ENCODE measurements at regions not wholly inside any gene's neighbourhood (a gene's known extent, or its start where the extent isn't known, plus 50 kb on each side); places are given as distances from the start of the nearest gene placed in this dataset.

DNA sequence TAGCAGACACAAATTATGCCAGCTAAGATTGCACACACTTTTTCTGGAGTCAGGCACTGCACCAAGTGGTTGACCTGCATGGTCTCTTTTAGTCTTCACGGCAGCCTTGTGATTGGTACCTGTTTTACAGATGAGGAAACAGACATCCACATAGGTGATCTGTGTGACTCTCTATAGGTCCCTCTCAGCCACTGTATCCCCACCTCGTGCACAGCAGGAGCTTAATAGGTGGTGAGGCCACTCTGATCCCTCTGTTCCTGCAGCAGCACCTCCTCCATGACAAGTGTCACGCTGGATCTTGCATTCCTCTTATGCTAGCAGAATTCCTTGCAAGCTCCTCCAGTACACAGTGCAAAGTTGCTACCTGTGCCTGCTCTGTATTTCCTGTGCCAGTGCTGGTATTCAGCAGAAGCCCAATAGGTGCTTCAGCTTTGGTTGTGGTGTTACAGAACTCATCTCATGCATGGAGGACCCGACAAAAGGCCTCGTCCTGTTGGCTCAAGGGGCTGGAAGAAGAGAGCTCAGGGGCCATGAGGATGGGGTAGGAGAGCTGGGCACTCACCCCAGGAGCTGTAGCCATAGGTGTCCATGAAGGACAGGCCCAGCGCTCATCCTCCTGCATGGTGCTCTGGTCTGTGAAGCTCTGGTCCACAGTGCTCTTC, 546.7 kb downstream of the PTPRU start:
- TF ChIP-seq GATA2 (IDR thresholded peaks at IDR 0.05; ENCODE audit: low read depth, low read length) = no peak
- no peak for TF ChIP-seq GATA3 (IDR thresholded peaks at IDR 0.05; ENCODE audit: low read depth, low read length)

DNA sequence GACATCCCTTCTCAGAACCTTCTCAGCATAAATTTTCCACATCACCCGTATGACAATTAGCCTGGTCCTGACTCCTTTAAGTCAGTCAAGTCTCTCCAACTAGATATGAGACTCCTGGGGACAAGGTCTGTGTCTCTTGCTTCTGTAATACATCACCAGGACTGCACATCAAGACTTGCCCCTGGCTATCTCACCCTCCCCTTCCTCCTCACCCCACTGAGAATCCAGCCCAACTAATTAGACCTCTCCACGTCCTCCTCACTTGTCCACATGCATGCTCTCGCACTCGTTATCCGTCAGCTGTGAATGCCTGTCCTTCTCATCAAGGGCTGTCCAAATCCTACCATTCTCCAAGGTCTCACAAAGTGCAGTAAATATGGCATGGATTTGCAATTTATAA, 542.8 kb downstream of the PTPRU start:
- TF ChIP-seq GATA3 (IDR thresholded peaks at IDR 0.05; ENCODE audit: low read depth, low read length) = no peak
- no peak for TF ChIP-seq GATA2 (IDR thresholded peaks at IDR 0.05; ENCODE audit: low read depth, low read length)

DNA sequence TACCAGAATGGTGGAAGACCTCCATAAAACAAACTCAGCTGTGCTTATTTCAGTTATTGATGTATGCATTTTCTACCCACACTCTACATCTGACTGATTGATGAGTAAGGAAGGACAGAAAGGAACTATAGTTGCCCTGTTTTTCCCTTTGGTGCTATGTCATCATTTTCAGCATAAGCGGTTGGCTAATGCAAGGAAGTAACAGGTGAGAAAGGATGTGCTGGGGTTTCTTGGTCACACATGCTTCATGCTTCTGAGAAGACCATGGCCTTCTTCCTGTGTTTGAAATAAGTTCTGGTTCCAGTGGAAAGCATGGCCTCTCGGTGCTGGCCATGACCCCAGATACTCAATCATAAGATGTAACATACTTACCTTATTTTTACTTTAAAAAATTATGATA, 541.2 kb downstream of the PTPRU start:
- TF ChIP-seq GATA3 (IDR thresholded peaks at IDR 0.05; ENCODE audit: low read depth, low read length) (no peak), GATA2 (IDR thresholded peaks at IDR 0.05; ENCODE audit: low read depth, low read length) (no peak)

DNA sequence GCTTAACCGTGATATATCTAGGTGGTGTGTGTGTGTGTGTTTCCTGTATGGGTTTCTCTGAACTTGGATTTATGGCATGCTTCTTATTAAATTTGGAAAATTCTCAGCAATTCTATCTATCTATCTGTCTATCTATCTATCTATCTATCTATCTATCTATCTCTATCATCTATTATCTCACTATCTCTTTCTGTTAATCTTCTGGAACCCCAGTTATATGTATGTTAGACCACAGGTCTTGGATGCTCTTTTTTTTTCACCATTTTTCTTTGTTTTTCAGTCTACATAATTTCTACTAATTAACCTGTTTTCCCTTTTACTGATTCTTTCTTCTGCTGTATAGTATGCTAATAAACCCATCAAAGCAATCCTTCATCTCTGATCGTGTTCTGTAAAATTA, 538.0 kb downstream of the PTPRU start:
- no peak for TF ChIP-seq GATA2 (IDR thresholded peaks at IDR 0.05; ENCODE audit: low read depth, low read length)

DNA sequence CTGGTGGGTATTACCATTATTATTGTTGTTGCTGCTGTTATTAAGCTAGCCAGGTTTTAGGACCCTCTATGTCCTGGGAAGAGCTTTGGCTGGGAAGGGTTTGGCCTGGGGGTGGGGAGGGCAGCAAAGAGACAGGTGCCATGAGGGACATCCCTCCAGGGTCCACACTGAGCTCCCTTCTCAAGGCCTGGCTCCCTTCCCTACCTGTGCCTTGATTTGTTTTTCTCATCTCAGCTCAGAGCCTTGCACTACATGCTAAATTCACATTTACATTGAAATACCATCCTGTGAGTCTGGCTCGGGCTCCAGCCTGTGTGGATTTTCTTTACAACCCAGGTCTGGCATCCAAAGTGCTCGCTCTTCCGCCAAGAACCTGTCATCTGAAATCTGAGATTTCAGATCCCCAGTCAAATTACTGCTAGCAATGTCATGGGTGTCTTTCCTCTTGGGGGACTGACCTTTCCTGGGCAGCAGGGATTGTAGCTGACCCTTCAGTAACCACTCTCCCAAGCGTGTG, 536.3 kb downstream of the PTPRU start:
- TF ChIP-seq GATA2 (IDR thresholded peaks at IDR 0.05; ENCODE audit: low read depth, low read length) = no peak
- no peak for TF ChIP-seq GATA3 (IDR thresholded peaks at IDR 0.05; ENCODE audit: low read depth, low read length)

DNA sequence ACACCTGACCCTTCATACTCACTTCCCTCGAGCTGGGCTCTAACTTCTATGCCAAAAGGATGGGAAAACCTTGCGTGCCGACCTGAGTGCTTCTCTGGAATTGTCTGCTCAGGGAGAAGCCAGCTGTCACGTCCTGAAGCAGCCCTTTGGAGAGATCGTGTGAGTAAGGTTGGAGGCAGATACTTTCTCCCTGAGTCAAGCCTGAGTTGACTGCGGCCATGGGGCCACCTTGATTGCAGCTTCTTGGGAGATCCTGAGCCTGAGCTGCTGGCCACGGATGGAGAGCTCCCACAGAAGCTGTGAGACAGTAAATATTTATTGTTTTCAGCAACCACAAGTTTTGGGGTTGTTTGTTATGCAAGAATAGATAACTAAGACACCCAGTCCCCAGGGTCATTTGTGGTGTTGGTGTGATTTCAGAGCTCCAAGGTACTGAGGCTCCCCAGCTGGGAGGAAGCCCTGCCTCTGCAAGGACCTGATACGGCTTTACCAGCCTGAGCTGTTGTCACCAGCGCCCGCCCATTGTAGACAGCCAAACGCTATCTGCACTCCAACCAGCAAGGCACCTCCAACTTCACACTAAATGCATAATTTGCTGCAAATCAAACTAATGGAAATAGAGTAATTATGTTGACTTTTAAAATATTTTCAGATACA, 531.6 kb downstream of the PTPRU start:
- TF ChIP-seq GATA2 (IDR thresholded peaks at IDR 0.05; ENCODE audit: low read depth, low read length) = no peak
- TF ChIP-seq GATA3 (IDR thresholded peaks at IDR 0.05; ENCODE audit: low read depth, low read length) = no peak

DNA sequence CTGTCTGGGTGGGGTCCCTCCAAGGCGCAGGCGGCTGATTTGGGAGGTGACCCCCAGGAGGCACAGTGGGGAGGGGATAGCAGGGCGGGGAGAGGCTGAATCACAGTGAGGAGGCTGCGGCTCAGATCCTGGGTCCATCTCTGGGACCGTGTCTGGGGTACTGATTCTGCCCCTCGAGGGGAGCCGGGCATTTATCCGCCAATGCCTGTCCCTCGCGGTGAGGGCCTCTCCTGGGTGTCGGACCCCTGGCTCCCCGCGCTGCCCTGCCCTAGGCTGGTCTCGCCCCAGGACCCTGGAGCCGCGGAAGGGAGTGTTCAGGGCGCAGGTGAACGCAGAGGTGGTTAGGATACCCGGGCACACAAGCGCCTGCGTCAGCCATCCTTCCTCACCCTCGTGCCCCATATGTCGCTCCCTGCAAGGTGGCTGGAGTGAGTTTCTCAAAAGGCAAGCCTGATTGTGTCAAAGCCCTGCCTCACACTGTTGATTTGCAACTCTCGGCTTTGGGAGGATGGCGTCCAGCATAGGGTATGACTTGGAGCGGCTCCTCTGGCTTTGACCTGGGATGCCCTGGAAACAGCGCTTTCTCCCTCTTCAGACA, 530.9 kb downstream of the PTPRU start:
- TF ChIP-seq GATA3 (IDR thresholded peaks at IDR 0.05; ENCODE audit: low read depth, low read length) (no peak), GATA2 (IDR thresholded peaks at IDR 0.05; ENCODE audit: low read depth, low read length) (no peak)

DNA sequence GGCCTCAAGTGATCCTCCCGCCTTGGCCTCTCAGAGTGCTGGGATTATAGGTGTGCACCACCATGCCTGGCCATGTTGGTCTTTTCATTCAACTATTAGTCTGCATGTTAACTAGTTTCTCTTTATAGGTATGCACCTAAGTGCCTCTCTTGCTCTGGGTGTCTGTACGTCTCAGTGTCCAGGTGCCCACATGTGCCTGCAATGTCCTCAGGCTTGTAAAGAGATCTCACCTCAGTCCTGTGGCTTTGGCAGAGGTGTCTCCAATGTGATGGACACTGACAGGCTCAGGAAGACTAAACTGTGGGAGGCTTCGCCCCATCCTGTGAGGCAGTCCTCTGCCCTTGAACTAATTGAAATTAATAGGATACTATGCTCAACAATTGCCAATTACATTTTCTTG, 526.3 kb downstream of the PTPRU start:
- TF ChIP-seq GATA2 (IDR thresholded peaks at IDR 0.05; ENCODE audit: low read depth, low read length) (no peak), GATA3 (IDR thresholded peaks at IDR 0.05; ENCODE audit: low read depth, low read length) (no peak)

DNA sequence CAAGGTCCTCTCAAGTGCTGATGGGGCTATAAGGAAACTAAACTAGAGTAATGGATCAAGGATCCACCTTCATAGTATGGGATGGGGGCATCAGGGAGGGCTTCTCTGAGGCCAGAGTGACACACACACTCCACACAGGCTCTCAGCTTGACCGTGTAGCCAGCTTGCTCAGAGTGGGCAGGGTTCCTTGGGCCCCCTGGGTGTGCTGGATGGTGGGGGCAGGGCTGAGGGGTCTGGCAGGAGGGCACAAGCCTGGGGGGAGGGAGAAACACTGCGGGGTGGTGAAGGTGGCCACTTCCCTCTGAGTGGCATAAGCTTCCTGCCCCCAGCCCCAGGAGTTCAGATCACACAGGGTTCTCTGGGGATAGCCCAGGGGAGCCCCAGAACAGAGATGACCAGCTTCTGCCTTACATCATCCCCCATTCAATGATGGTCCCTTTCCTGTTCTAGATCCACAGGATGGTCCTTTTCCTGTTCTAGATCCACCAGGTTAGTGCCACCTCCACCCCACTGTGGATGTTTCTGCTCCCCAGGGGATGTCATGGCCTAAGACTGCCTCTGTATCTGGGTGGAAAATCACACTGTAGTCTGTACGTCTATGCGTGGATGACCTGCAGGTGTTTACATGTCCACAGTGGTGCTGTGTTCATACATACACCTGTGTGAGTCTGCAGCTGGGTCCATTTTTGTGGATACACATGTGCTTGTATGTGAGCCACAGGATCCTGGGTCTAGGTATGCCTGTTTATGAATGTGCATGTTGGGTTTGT, 525.0 kb downstream of the PTPRU start:
- no peak for TF ChIP-seq GATA3 (IDR thresholded peaks at IDR 0.05; ENCODE audit: low read depth, low read length)
- TF ChIP-seq GATA2 (IDR thresholded peaks at IDR 0.05; ENCODE audit: low read depth, low read length) = no peak

DNA sequence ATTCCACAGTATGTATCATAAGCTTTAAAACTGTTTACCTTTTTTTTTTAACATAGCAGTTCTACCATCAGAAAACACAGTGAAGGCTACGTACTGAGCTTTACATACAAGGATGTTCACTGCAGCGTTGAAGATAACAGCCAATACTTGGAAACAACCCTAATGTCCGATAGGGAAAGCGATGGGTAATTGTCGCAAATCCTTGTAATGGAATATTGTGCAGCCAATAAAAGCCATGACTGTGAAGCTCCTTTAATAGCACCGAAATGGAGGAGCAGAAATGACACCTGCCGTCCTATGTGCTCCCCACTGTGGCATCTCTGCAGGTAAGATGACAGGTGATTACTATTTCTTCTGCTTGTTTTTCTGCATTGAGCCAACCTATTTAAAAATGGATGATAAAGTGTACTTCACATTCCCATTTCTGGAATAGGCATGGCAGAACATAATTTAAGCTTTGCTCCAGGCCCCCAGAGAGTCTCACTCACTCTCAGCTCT, 523.8 kb downstream of the PTPRU start:
- no peak for TF ChIP-seq GATA2 (IDR thresholded peaks at IDR 0.05; ENCODE audit: low read depth, low read length)
- TF ChIP-seq GATA3 (IDR thresholded peaks at IDR 0.05; ENCODE audit: low read depth, low read length) = no peak

DNA sequence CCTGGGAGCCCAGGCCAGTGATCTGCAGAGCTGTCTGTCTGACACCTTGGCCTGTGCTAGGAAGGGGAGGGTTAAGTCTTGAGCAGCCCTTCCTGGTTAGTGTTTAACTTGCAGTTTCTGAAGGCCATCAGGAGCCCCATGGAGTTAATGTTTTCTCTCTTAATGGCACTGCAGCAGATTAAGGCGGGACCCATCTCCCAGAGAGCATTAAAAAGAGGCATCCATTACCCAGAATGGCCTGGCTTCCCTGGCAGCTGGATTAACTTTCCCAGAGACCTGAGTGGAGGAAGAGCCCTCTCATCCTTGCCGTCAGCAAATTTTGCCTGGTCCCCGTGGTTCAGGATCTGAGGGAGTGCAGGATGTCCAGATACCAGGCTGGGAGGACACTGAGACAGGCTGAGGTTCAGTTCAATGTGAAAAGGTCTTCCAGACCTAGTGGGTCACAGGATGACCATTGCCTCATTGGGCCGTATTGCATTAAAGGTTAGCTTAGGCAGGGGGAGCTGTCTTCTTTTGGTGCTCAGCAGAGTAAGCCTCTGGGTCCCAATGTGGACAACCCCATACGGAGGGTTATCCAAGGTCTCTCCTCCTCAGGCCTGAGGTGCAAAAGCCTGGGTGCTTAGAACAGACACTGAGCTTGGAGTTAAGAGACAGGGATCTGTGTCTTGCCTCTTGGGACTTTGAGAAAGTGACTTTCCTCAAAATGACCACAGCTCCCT, 522.6 kb downstream of the PTPRU start:
- no peak for TF ChIP-seq GATA2 (IDR thresholded peaks at IDR 0.05; ENCODE audit: low read depth, low read length)
- no peak for TF ChIP-seq GATA3 (IDR thresholded peaks at IDR 0.05; ENCODE audit: low read depth, low read length)

DNA sequence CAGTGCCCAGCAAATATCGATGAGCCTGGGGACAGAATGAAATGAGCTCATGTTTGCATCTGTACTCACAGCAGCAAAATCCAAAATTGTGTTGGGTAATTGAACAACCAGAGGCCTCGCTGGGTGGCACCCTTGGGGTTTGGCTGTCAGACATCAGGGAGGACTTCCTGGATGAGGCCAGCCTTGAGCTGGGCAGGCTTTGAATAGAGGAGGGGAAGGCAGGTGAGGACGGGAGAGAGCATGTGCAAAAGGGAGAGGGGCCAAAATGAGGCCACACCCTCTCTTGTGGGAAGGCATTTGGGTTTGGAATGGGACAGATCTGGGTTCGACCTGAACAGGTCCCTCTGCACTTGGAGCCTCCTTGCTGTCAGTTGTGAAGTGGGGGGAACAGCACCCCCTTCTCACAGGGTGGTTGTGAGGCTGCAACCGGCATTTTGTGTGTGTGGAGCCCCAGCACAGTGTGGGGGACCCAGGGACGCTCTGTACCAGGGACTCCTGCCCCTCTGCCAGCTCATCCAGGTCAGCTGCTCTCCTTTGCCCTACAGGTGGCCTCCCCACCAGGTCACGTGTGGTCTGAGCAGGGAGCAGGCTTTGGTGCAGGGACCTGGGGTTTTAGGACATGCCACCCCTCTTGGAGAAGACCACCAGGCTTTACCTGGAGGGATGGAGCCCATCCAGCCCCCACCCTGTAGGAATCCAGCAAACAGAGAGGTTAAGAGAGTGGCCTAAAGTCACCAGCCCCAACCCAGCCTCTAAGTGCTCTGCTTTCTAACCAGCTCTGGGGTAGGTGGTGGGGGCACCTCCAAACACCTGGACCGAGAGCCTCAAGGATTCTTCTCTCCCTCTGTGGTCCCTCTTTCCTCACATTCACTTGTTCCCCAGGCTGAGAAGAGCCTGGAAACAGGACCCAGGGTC, 521.8 kb downstream of the PTPRU start:
- TF ChIP-seq GATA2 (IDR thresholded peaks at IDR 0.05; ENCODE audit: low read depth, low read length) (no peak), GATA3 (IDR thresholded peaks at IDR 0.05; ENCODE audit: low read depth, low read length) (no peak)

All from SH-SY5Y (cell line).